ENCODE measurements at regions not wholly inside any gene's neighbourhood (a gene's known extent, or its start where the extent isn't known, plus 50 kb on each side); places are given as distances from the start of the nearest gene placed in this dataset.

DNA sequence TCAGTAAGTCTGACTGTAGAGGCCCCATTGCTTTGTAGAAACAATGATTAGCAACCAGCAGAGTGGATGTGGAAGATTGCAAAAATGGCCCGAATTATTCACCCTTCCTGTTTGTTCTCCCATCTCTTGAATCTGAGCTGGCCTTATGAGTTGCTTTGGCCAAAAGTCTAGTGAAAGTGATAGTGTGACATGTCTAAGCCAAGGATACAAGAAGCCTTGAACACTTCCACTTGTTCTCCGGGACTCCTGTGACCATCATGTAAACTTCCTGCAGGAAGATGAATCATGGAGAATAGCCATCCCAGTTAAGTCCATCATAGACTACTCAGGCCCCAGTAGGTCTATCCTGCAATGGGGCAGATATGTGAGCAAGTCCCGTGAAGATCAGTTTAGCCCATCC lies 252.0 kb upstream of the JAG1 start:
- DNase-seq, result no peak

DNA sequence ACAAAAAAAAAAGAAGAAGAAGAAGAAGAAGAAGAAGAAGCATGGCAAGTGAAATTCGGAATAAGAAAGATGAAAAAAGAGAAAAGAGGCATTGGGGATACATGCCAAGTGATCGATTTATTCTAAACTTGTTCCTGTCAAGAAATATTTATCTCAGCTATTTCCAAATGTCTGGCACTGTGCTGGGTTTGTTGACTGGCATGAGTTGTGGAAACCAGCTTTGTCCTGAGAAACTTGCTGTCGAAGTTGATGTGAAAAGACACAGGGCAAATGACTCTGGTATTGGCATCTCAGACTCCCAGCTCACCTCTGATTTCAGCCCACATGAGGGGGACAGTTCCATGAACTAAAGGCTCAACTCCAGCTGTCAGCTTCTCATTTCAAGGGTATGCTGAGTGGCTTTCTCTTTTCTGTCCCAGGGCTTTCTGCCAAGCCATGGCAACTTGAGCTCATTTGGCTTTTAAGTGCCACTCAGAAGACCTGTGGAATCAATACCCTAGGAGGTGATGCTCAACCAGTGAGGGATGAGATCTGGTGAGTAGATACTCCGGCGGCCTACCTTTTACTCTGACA lies 253.3 kb upstream of the JAG1 start:
- no peak for DNase-seq

DNA sequence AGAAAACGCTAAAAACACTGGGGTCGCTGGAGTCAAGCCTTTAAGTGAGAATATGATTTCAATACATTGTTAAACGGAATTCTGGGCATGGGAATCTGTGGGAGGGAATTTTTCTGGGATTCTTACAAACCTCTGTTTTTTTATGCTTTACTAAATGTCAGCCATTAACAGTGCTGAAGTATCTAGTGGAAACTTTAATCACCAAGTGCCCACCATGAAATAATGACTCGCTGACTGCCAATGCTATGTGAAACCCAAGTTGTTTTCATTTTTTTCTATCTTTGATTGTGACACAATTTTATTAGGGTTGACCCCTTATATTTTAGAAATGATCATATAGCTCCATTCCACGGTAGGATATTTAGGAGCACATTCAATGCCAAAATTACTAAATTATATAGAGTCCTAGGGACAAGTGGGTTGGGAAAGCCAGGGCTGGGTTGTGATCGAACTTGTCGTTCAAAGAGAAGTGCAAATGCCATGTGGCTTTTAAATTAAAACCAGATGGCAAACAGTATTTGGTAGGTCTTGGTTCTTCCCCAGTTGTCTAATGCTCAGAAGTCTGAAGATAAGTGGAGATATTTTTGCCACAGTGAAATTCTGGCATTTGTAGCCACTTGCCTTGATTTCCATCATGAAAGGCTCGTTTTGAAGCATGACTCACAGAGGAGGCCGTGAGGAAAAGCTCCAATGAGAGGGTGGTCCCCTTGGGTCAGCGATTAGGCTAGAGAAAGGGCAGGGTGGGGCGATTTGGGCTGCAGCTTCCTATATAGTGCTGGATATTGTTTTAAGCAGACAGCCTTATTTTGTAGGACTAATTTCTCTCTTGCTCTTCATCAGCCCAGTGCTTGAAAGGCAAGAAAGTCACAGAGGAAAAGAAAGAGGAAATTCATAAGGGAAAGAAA lies 254.4 kb upstream of the JAG1 start:
- no peak for DNase-seq

DNA sequence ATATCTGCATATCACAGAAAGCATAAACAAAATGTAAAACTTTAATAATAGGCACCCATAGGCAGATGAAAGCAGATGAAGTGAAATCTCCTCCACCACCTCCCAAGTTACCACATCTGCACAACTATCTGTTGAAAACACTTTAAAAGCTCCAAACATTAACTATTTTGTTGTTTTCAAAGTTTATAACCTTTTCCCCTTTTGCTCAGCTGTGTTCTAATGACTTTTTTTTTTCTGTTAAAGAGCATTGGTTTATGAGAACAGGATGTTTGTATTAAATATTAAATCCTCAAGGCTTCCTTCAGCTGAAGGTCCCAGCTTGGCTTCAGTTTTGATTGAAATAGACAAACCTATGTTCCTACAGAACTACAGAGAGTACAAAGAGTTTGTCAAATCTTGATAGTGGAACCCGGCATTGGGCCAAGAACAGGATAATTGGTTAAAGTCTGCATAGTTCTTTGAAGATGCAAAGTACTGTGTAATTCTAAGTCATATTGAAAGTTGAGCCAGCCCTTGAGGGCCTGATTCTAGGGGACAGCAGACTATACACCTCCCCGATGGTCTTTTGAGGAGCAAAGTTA lies 255.1 kb upstream of the JAG1 start:
- no peak for DNase-seq

DNA sequence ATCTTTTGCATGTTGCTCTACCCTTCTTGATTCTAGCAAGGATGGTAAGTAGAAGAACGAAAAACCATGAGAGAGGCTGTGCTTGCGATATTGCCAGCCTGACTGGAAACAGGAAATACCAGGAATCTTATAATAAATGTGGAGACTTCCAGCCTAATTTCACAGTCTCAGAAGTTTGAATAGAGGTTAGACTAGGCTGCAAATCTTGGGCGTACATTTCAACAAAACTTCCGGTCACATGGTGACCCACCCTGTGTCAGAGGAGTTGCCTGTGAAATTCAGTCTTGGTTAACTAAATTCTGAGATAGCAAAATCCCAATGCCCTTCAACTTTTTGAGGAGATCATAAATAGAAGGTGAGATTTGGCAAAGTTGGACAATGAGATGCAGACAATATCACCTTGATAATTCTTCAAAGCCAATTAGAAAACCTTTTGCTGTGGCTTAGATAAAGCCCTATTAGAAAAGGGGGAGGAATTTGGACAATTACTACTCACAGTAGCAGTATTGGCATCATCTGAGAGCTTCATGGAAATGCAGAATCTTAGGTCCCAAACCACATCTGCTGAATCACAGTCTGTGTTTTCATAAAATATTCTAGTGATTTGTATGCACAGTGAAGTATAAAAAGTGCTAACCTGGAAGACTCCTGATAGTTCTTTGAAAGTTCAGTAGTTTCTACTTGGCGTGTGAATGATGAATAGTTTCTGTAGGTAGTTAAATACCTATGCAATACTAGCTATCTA lies 262.0 kb upstream of the JAG1 start:
- no peak for DNase-seq

DNA sequence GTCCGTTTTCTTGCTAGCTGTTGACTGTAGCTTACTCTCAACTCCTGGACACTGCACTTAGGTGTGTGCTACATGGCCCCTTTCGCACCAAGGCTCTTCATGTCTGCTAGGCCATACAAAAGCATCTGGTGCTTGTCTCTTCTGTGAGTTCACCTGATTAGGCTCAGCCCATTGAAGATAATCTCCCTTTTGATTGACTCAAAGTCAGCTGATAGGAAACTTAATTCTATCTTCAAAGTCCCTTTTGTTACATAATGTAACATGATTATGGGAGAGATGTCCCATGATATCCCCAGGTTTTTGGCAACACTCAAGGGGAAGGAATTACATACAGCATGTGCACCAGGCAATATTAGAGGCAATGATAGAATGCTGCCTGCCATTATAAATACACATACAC lies 263.0 kb upstream of the JAG1 start:
- DNase-seq, result no peak

DNA sequence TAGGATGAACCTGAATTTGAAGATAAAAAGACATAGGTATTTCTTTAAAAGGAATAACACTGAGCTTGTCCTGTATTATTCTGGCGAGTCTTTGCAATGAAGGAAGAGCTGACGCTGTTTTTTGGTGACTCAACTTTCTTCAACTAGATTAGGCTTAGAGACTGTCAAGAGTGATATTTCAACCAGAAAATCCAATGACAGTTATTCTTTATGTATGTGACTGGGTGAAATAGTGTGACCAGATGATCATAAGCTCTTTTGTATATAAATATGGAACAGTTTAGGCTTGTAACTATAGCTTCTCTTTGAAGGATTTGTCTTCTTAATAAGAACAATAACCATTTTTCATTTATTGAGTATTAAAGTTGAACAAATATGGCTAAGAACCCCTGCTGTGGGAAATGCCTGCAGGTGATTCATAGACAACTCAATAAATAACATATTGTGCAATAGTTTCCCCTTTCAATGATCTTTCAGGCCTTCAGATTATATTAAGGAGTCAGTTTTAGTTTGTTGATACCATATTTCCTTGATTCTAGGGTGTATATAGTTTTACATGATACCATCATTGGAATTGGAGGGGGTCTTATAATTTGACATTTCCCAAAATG lies 265.6 kb upstream of the JAG1 start:
- no peak for DNase-seq

DNA sequence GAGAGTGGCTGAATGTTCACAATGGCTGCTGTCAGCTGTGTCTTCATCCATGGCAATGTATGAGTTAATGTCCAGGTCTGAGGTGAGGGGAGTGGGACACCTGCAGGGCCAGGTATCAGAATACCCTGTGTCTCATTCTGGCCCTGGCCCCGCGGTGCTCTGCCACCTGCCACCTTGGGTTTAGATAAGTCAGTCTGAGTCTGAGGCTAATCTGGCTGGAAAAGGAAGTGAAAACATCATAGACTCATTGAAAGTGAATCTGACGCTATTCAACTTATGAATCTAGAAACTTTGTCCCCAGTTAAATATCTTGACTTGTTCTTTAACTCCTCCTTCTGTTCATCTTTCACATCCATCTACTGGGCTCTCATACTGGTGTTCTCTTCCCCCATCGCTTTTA lies 267.1 kb upstream of the JAG1 start:
- DNase-seq, result no peak

DNA sequence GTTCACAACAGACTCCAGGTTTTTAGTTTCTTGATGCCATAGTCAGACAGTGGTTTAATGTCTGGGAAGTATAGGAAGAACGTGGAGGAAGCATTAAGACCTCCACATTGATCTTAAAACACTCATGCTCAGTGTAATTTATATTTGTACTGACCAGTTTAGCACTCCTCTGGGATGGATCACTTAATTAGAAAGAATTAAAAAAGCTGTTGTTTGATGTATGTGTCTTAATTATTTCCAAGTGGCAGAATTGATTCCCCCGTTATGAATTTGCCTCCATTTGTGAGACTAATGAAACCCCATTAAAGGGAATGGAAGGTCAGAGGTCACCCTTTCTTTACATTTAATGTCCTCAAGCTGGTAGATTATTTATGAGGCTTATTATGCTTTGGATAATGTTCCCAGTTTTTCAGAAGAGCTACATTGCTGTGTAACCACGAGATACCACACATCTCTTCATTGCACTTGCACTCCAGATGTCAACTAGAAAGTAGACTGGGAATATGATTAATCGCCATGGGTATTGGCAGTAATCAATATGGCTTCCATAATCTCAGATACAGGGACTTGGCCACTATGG lies 270.0 kb upstream of the JAG1 start:
- DNase-seq, result no peak

DNA sequence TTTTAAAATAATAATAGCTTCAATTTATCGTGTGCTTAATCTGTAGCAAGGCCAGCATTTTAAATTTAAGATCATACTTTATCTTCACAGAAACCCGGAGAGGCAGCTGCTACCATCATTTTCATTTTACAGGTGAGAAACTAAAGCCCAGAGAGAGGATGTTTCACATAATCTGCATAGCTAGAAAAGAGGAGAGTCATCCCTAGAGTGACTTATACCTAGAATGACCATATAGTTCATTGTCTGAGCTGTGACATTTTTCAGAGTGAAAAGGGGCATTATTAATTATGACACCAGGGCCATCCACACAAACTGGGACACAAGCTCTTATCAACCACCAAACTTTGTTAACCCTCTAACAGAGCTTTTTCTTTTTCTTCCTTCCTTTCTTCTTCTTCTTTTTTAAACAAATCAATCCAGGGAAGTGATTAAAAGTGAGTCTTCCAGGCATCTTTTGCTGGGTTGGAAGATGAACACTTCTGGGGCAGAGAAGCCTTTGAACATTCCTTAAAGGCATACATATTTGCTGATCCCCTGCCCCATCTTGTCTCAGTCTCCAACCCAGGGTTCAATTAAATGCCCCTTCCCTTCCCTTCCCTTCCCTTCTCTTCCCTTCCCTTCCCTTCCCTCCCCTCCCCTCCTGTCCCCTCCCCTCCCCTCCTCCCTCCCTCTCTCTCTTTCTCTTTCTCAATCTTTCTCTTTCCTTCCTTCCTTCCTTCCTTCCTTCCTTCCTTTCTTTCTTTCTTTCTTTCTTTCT lies 272.5 kb upstream of the JAG1 start:
- no peak for DNase-seq

DNA sequence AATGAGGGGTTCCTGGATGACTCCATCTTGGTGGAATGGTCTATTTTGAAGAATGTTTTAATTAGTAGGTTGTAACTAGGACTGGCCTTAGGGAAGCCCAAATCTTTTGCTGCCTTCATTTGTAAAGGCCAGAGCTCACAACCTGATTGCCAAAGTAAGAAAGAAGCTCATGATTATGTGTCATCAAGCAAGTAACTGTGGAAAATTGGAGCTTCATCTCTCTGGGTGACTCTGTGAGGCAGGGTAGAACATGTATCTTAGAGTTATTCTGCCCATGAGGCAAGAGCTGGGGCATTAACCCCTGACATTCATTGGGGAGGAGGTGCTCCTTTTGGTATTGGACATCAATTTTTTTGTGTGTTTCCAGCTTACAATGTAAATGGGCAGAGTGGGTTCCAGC lies 273.9 kb upstream of the JAG1 start:
- no peak for DNase-seq

DNA sequence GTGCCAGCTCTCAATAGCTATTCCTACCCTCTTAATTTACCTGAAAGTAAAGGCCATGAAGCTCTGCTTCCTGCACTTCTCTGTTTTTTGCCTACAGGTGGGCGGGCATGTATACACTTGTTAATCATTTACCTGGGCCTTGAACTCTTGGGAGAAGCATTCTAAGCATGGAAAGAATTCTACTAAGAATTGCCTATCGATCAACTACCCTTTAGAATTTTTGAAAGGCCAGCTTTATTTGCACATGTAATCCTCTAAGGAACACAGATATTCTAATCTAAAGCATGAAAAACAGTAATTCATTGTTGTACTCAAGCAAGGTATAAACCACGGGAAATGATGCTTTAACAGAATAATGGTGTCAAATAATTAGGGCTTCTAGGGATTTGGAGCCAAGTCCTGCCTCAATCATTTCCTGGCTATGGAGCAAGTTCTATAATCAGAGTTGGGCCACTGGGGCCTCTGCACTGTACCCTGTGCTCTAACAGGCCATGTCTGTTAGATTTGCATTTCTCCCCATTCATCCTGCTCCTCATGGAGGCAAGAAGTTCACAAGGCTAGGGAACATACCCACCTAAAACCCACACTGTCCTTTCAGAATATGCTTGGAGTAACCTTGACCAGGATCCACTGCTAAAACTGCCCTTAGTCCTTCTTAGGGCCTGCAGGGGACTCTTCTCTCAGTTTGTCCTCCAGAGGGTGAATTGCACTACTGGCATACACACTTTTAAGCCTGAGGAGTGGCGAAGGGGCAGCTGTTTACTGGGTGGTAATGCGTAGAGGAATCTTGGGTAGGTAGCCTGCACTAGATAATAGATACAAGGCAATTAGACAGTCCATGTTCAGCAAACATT lies 276.4 kb upstream of the JAG1 start:
- no peak for DNase-seq

DNA sequence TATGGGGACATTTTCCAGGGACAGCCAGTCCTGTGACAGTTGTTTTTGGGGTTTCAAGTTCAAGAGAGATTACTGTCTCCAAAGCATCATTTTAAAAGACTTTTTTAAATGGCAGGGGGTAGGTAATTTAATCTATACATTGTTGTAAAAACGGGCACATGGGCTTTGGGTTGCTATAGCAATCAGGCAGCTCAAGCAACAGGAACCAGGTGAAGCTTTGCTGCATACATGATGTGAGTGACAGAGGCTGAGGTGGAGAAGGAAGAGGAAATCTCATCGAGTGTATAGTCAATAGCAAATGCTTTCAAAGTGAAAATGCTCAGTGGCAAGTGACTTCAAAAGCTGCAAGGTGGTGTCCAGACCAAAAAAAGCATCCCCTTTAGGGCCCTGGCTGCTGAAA lies 277.4 kb upstream of the JAG1 start:
- DNase-seq, result no peak

DNA sequence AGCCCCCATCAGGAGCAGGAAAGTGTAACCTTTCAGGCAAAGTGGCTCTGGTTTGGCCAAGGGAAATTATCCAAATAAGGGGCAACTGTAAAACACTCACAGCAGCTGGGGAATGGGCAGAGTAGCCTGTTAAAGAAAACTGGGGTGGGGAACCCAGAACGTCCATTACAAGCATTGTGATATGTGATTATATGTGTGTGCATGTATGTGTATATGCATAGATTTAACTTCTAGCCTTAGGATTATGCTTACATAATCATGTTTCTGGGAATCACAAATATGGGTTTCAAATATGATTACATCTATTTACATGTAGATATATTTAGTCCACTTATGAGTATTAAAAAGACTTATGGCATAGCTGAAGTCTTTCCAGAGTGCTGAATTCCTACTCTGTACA lies 278.1 kb upstream of the JAG1 start:
- DNase-seq, result no peak

DNA sequence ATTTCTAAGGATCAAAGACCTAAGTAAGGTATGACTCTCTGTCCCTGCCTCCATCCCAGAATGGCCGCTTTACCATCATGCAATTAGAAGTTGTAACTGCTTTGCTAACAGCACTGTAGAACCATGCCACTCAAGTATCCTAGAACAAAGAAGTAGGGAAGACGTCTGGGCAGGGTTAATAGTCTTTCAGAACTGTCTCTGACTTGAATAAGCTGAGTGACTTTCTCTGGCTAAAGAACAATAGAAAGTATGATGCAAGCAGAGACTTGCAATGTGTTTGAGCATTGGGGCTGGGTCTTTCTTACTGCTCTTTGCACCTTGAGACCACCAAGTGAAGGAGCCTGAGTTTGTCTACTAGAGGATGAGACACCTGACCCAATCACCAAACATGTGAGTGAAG lies 279.6 kb upstream of the JAG1 start:
- no peak for DNase-seq

DNA sequence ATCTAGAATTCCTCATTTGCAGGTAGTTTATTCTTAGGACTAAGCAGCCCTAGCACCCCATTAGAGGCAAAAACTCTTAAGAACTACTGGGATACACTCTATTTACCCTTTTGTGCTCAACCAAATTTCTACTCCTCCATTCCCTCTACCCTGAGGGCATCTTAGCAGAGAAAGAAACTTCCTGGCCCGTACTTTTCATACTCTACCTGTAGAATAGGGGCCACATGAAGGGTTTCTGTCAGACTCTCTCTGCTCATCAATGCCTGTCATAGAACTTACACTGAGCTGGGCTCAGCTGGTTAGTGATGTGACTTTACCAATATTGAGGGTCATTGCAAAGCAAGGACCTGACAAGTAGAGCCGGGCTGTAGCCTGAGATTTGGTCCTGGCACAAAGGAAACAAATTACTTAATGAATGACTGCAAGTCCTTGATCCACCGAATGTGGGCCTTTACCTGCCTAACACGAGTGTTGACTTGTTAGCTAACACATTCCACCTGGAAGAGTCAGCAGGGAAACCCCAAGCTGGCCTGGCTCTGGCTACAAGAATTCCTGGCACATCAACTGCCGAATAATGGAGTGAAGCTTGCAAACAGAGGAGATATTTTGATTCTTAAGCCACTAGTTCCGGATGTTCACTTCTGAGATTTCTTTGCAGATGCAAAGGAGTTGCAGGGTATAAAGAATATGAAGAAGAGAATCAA lies 280.5 kb upstream of the JAG1 start:
- DNase-seq, result no peak

DNA sequence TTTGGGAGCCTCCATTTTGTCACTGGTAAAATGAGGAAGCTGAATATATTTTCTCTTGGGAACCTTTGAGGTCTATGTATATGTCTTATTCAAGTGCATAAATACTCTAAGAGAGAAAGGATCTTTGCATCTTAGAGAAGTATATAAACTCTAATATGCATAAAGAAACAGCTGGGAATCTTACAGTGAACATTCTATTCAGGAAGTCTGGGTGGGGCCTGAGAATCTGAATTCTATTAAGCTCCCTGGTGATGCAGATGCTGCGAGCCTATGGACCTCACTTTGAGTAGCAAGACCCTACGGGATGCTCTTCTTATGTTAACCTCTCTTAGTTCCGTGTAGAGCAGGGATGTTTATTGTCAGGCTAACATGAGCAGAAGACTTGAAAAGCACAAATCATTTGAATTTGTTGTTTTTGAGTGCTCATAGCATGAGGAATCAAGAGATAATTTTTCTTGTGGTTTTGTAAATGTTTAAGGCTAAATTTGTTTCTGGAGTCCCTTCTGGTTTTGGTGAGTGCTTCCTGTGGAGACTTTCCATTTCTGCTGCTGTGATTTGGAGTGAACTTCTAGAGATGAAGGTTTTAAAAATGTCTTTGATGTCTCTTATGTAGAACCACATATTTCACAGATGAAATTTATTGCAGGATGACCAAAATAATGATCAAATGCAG lies 281.2 kb upstream of the JAG1 start:
- no peak for DNase-seq

DNA sequence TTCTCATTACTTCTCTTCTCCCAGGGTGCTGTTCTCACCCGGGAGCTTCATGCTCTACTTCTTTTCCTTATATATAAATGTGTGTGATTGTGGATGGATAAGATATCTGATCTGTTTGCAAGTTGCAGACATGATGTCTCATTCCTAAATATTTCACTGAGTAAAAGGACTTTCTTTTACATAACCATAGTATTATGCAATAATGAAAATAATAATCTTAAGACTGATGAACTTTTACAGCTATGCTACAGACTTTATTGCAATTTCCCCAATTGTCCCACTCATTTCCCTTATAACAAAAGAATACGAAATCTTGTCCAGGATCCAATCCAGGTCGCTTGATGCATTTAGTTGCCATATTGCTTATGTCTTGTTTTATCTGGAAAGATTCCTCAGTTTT lies 284.5 kb upstream of the JAG1 start:
- DNase-seq, result no peak

DNA sequence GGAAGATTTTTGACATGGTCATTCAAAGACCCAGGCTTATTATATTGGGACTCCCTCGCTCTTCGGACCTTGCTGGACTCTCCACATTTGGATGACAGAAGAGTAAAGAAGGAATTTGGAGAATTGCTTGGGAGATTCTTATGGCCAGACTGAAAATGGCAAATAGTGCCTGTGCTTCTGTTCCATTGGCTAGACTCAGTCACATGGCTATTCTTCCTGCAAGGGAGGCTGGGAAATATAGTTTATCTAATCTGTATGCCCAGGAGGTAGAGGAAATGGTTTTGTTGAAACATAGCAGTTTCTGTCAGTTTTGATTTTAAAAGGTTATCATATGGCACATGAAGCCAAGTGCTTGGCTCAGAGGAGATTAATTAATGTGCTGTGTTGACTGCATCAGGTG lies 286.6 kb upstream of the JAG1 start:
- no peak for DNase-seq
